ES-I3 (cell line): ENCODE measurements at regions not wholly inside any gene's neighbourhood (a gene's known extent, or its start where the extent isn't known, plus 50 kb on each side); places are given as distances from the start of the nearest gene placed in this dataset.

Experiments used
- H3K36me3 ChIP-seq: 2 replicates; pipeline ENCODE4 v1.6.1; 2013; ENCODE audit warnings: mild to moderate bottlenecking, low read length, control low read depth, moderate library complexity; ENCODE audit not compliant: insufficient read depth
- H3K4me1 ChIP-seq: 2 replicates; pipeline ENCODE4 v1.6.1; 2013; ENCODE audit warnings: mild to moderate bottlenecking, control low read depth, low read length; ENCODE audit not compliant: insufficient read depth
- H3K9ac ChIP-seq: 2 replicates; pipeline ENCODE4 v1.6.1; 2013; ENCODE audit warnings: low read depth, mild to moderate bottlenecking, low read length, moderate library complexity
- H3K9me3 ChIP-seq: 2 replicates; pipeline ENCODE4 v1.6.1; 2013; ENCODE audit warnings: mild to moderate bottlenecking, low read length, moderate library complexity; ENCODE audit not compliant: control insufficient read depth, insufficient read depth

DNA sequence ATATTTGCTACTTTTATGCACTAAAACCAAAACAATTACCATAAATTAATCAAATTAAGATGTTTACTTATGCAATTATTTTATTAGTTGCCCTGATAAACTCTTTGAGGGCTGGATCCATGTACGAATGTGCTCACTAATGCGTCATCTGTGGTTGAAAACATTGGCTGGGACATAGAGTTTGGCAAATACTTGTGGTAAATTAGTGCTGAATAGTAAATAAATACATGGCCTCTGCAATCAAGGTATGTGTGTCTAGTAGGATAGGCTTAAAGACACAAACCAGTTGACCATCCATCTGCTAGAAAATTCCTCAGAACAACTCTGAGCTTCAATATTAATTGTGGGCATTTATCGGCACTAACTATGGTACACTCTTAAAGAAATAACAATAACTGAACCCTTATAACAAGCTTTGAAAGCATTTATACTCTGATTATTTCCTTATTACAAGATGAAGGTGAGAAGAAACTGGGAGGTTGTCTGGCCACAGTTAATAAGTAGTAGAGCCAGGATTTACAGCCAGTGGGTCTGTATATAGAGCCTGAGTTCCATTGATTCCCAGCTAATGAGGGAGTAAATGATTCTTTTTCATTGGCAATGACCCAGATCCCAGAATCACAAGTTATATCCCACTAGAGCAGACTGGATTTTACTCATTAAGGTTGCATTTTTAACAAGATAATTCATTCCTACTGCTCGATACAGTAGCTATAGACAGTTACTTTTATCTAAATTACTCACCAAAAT is 169.5 kb upstream of the CNTN6 start:
- Histone ChIP-seq H3K36me3 (no peaks in the 10 kb centered on the region), H3K4me1 (no peaks in the 10 kb centered on the region), H3K9me3 (no peaks in the 10 kb centered on the region), H3K9ac (no peak overlapping the region)

DNA sequence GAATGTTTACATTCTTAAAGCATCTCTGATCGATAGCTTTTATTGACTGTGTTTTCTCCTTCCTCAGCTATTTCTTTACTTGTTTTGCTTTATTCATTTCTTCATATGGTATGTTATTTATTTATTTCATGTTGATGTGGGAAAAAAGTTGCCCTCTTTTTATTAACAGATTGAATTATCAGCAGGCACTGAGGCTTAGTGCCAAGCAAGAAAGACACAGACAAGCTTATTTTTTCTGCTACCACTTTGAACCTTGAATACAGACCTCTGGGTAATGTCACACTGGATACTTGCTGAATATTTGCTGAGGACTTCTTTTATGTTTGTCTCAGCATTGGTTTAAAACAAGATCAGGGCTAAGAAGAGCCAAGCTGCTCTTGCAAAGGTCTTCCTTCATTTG is 162.0 kb upstream of the CNTN6 start:
- Histone ChIP-seq H3K9ac (no peak overlapping the region), H3K4me1 (no peaks in the 10 kb centered on the region), H3K9me3 (no peaks in the 10 kb centered on the region), H3K36me3 (no peaks in the 10 kb centered on the region)

DNA sequence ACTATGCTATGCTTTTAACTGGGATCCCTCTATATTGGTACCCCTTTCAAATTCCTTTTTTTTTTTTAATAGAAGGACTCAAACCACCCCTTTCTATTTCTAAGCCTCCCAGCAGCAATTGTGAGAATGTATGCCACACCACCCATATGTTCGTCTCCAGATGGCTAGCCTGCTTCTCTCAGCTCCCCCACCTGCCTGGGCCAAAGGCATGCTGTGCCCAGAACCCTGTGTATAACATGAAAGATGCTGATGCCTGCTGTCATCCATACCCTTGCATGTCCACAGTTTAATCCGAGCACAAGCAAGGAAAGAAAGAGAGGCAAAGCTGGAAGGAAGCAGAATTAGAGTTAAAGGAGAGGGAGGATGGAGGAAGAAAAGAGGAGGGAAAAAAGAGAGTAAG is 159.5 kb upstream of the CNTN6 start:
- Histone ChIP-seq H3K9ac (no peak overlapping the region), H3K4me1 (no peaks in the 10 kb centered on the region), H3K36me3 (no peaks in the 10 kb centered on the region), H3K9me3 (no peaks in the 10 kb centered on the region)

DNA sequence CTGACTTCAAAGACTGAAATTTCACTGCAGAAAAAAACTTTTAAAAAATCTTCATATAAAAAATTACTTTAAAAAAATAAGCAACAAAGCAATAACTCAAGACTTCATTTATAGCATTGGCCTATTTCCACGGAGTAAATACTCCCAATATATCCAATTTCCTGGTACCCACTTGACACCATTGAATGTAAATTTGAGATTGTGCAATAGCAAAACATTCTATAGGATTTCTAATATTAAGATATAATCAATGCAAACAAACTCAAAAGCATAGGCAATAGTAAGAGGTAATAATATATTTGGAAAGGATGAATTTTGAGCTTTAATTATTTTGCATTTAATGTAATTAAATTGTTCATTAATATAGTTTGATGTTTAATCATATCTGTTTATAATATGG is 148.0 kb upstream of the CNTN6 start:
- no peaks in the 10 kb centered on the region for H3K4me1 ChIP-seq
- no peaks in the 10 kb centered on the region for H3K9me3 ChIP-seq
- no peaks in the 10 kb centered on the region for H3K36me3 ChIP-seq

DNA sequence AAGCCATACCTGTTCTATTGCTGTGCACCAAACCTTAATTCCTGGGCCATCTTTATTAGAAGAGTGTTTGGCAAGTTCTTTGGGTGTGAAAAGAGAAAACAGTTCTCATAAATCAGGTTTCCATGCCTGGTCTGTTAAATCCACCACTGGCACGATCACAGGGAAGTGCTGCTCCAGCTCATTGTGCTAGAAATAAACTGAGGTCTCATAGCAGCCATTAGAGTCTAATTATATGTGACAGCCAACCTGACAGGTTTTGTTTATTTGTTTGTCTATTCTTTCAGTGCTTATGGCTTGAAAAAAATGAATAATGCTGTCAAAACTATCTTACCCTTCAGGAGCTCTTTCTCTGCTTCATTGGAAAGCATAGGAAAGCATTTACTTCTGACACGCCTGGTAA is 147.1 kb upstream of the CNTN6 start:
- Histone ChIP-seq H3K4me1 (no peaks in the 10 kb centered on the region), H3K36me3 (no peaks in the 10 kb centered on the region), H3K9ac (no peak overlapping the region), H3K9me3 (no peaks in the 10 kb centered on the region)

More for the DNA sequence above, 148.0 kb upstream of the CNTN6 start:
- H3K9ac ChIP-seq = no peak overlapping the region

DNA sequence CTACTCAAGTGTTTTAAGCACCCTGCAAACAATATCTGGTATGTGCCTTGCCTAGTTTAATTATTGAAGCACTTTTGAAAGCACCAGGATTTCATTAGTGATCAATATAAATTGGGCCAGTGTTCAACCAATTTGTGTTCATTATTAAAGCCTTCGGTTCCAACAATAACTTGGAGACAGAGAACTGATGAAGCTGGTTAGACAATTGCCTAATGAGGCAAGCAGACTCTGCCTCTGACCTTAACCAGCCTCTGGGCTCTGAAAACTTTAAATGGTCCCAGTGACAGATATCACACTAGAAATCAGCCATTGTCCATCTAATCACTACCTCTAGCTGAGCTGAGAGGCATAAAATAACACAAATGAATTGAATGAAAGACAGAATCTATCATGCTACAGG is 139.9 kb upstream of the CNTN6 start:
- Histone ChIP-seq H3K9ac (no peak overlapping the region), H3K9me3 (no peaks in the 10 kb centered on the region), H3K36me3 (no peaks in the 10 kb centered on the region), H3K4me1 (no peaks in the 10 kb centered on the region)

DNA sequence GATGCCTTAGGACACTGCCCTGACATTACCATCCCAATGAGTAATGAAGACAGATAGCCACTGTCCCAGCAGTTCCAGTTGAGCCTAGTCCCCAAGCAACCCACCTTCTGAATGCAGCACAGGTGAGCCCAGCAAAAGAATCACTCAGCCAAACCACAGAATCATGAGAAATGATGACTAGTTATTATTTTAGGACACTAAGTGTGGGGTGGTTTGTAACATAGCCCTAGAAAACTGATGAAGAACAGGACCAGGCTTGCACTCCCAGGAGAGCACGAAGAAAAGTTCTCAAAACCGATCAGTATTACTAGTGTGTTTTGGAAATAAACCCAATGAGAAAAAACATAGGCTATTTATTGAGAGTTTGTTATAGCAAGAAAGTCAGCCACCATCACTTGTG is 129.6 kb upstream of the CNTN6 start:
- Histone ChIP-seq H3K36me3 (no peaks in the 10 kb centered on the region; the same call in 1 of the 2 replicates), H3K9me3 (no peaks in the 10 kb centered on the region), H3K4me1 (no peaks in the 10 kb centered on the region), H3K9ac (no peak overlapping the region)

DNA sequence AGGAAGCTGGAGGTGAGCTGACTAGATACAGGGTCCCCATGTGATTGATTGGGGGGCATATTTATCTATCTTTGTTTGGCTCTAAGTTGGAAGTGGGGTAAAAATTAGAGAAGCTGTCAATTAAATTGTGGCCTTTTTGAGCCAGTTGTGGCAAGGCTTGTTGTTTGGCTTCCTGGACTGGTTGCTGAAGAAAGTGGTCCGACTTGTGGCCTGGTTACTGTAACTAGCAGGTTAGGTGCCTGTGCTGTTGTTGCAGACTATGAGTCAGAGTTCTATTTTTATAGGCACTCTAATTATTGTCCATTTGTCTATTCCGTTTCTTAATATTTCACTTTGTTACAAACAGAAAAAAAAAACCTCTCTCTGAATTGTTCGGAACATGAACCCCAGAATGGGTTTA is 129.1 kb upstream of the CNTN6 start:
- Histone ChIP-seq H3K36me3 (no peaks in the 10 kb centered on the region; the same call in 1 of the 2 replicates), H3K9ac (no peak overlapping the region), H3K4me1 (no peaks in the 10 kb centered on the region), H3K9me3 (no peaks in the 10 kb centered on the region)

DNA sequence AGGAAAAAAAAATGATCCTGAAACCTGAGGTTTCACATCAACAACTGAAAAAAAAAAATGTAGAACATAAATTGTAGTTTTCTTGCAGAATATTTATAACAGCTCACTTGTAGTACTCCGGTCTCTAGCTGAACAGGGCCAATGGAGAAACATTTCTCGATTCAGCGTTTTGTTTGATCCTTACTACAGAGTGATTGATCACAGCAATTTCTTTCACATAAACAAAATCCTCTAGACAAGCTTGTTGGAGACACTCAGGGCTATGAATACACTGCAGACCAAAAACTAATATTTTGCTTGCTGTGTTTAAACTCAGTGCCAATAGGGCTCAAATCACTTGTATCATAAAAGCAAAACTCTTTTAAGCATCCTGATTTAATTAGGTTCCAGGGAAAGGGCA is 127.0 kb upstream of the CNTN6 start:
- no peaks in the 10 kb centered on the region for H3K36me3 ChIP-seq
- H3K9me3 ChIP-seq = no peaks in the 10 kb centered on the region
- H3K4me1 ChIP-seq = no peaks in the 10 kb centered on the region
- no peak overlapping the region for H3K9ac ChIP-seq

DNA sequence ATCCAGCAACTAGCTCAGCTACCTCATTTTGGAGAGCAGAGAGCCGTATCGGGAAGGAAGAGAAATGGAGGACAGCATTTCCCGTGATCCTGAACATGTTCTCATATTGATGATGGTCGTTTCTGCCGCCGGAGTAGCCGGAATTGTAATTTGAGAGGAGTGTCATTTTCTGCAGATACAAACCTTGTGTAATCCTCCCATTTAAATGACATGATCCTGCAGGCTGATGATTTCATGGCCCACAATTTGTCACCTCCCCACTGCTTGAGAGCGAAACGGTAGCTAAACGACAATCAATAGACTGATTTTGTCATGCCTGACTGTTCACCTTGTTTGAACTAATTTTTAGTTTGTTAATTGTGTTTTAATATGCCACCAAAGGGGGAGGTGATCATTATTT is 126.5 kb upstream of the CNTN6 start:
- H3K9me3 ChIP-seq = no peaks in the 10 kb centered on the region
- no peak overlapping the region for H3K9ac ChIP-seq
- H3K36me3 ChIP-seq = no peaks in the 10 kb centered on the region
- no peaks in the 10 kb centered on the region for H3K4me1 ChIP-seq

DNA sequence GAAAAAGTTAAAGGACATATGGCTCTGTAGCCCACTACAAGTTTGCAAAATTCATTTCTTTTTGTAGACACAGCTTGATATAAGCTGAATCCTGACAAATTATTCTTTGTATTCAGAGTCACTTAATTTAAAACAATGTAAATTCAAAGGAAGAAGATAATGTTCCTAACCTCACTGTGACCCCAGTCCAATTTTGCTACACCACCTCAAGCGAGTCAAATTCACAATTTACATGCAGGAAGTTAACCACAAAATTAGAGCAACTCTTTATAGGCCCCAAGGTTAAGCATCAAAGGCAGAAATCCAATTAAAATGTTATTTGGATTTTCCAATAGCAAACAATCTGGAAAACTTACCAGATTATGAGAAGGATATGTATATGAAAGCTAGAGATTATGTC is 119.5 kb upstream of the CNTN6 start:
- H3K4me1 ChIP-seq = peaks cover 5% of the 10 kb centered on the region; the same call in 1 of the 2 replicates
- H3K9me3 ChIP-seq = no peaks in the 10 kb centered on the region
- H3K36me3 ChIP-seq = no peaks in the 10 kb centered on the region
- H3K9ac ChIP-seq = no peak overlapping the region

DNA sequence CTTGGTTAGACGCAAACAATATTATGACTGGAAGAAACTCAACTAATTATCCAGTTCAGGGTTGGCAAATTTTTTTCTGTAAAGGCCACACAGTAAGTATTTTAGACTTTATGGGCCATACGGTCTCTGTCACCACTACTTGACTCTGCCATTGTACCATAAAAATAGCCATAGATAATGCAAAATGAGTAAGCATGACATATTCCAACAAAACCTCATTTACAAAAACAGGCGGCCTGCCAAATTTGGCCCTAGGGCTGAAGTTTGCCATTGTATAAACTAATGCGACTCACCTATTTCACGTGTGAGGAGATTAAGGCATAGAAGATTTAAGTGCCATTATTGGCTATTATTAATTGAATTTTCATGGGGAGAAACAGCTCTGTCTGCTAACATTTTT is 116.8 kb upstream of the CNTN6 start:
- no peaks in the 10 kb centered on the region for H3K9me3 ChIP-seq
- H3K36me3 ChIP-seq = no peaks in the 10 kb centered on the region
- H3K4me1 ChIP-seq = peaks cover 5% of the 10 kb centered on the region; the same call in 1 of the 2 replicates
- no peak overlapping the region for H3K9ac ChIP-seq

DNA sequence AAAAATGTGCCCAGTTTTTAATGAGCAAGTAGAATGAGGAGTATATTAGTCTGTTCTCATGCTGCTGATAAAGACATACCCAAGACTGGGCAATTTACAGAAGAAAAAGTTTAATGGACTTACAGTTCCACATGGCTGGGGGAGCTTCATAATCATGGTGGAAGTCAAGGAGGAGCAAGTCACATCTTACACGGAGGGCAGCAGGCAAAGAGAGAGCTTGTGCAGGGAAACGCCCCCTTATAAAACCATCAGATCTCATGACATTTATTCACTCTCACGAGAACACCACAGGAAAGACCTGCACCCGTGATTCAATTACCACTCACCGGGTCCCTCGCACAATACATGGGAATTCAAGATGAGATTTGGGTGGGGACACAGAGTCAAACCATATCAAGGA is 111.7 kb upstream of the CNTN6 start:
- Histone ChIP-seq H3K36me3 (no peaks in the 10 kb centered on the region), H3K9me3 (peaks cover 3% of the 10 kb centered on the region; the same call in 1 of the 2 replicates), H3K9ac (no peak overlapping the region), H3K4me1 (peaks cover 5% of the 10 kb centered on the region; the same call in 1 of the 2 replicates)

DNA sequence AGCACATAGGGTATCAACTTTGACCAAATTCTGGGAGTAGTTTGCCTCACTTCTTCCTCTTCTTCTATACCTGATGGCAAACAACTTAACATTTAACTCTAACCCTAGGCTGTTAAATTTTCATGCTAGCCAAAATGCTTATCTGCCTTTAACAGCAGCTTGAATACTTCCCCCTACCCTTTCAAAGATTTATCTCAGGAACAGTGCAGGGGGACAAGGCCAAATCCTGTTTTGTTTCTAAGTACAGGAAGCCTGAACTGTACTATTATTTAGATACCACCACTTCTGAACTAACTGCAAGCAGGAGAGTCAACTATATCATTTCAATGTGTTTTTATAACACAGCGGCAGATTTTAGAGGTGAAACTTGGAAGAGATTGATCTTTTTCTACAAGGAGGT is 104.0 kb upstream of the CNTN6 start:
- H3K9me3 ChIP-seq = no peaks in the 10 kb centered on the region
- H3K4me1 ChIP-seq = no peaks in the 10 kb centered on the region
- no peaks in the 10 kb centered on the region for H3K36me3 ChIP-seq
- no peak overlapping the region for H3K9ac ChIP-seq

DNA sequence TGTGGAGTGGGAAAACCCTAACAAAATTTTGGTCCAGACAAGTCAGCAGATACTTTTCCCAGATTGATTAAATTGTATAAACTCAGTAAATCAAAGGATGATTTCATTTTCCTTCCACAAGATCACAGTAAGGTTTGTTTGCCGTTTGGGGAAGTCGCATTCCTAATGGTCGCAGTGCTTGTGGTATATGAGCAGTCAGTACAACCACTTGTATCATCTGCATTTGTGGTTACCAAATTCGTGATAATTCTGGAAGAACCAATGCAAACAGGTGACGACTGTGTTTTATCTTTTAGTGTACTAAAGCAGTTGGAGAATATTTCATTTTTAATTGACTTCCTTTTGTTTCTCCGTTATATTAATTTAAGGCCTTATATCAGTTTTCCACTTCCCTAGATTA is 100.0 kb upstream of the CNTN6 start:
- no peaks in the 10 kb centered on the region for H3K36me3 ChIP-seq
- H3K9ac ChIP-seq = no peak overlapping the region
- no peaks in the 10 kb centered on the region for H3K4me1 ChIP-seq
- H3K9me3 ChIP-seq = no peaks in the 10 kb centered on the region
